K562 (cell line): ENCODE measurements at regions not wholly inside any gene's neighbourhood (a gene's known extent, or its start where the extent isn't known, plus 50 kb on each side); places are given as distances from the start of the nearest gene placed in this dataset.

ENCODE experiments used
- ATAC-seq: fragments of 200-7000 bp; cut with Tn5 transposase; 3 replicates; pipeline ENCODE4 v1.9.1; 2020; ENCODE audit warnings: moderate library complexity
- BruUV-seq: library from RNA; stranded (reverse); fragments of 400-500 nt; replicated peaks from 2 replicates; lab custom pipeline; 2021; lab: Mats Ljungman, UMichigan
- CTCF ChIA-PET: fragments of 300-600 bp; formaldehyde crosslinking; extraction: SDS; loops from one replicate; lab custom pipeline; 2021; ENCODE audit warnings: low intra/inter-chr PET ratio; lab: Yijun Ruan, JAX
- POLR2A ChIA-PET: fragments of 300-600, 350-650 bp; sonication (Branson Sonifier 250); formaldehyde crosslinking; extraction: SDS; loops from one replicate; lab custom pipeline; 2021; ENCODE audit warnings: antibody characterized with exemption, inconsistent platforms; lab: Yijun Ruan, JAX
- DNase-seq, 4 experiments: peaks; one replicate each; pipeline versions ENCODE4 v3.0.0 to v3.0.0-alpha.2; 2011 to 2018; ENCODE audit warnings: low spot score in 3 of 4, mixed read lengths in 3 of 4; ENCODE audit errors: extremely low read depth in 1 of 4
- FAIRE-seq: peaks from 2 replicates; lab custom pipeline; 2011; peaks lifted over from hg19 to GRCh38; lab: Jason Lieb, UNC
- H2AFZ ChIP-seq: 2 replicates; pipeline ENCODE4 v1.6.0; 2011; ENCODE audit warnings: low read depth, low read length, control low read depth, inconsistent platforms
- H3K27ac ChIP-seq: fragments of 200-600 bp; 3 replicates; pipeline ENCODE4 v1.8.0; 2011; ENCODE audit warnings: low read depth, mild to moderate bottlenecking, control low read depth, inconsistent platforms, low read length, moderate library complexity, mixed read lengths; ENCODE audit errors: extremely low read depth
- H3K27me3 ChIP-seq, 2 experiments: fragments of 300-600 bp in 1 of 2; 2 replicates in 1 of 2; 3 replicates in 1 of 2; pipeline versions ENCODE4 v1.6.0 to v1.8.0; 2011; ENCODE audit warnings: inconsistent platforms in 2 of 2, low read length in 2 of 2, mild to moderate bottlenecking in 1 of 2, mixed read lengths in 1 of 2, moderate library complexity in 1 of 2; ENCODE audit not compliant: control insufficient read depth in 2 of 2, insufficient read depth in 2 of 2
- H3K36me3 ChIP-seq: fragments of 300-600 bp; 3 replicates; pipeline ENCODE4 v1.8.0; 2011; ENCODE audit warnings: mild to moderate bottlenecking, low read length, inconsistent platforms; ENCODE audit not compliant: control insufficient read depth, insufficient read depth
- H3K4me1 ChIP-seq, 2 experiments: fragments of 200-600 bp in 1 of 2; replicated peaks in 1 of 2; 2 replicates in 1 of 2; 3 replicates in 1 of 2; pipeline versions ENCODE4 v1.5.1 to v1.8.0; 2011; ENCODE audit warnings: inconsistent platforms in 2 of 2, low read length in 2 of 2, mild to moderate bottlenecking in 1 of 2, mixed read lengths in 1 of 2, moderate library complexity in 1 of 2; ENCODE audit not compliant: control insufficient read depth in 2 of 2, insufficient read depth in 2 of 2
- H3K4me2 ChIP-seq: 2 replicates; pipeline ENCODE4 v1.6.1; 2011; ENCODE audit warnings: low read length, control low read depth, inconsistent platforms, mixed read lengths; ENCODE audit not compliant: insufficient read depth
- H3K4me3 ChIP-seq: fragments of 200-600 bp; sonication (generic), shearing (Covaris generic); 2 replicates; pipeline ENCODE4 v1.5.1; 2016; ENCODE audit warnings: control low read depth, inconsistent platforms
- H3K79me2 ChIP-seq: fragments of 200-600 bp; 3 replicates; pipeline ENCODE4 v1.8.0; 2011; ENCODE audit warnings: low read length, inconsistent platforms; ENCODE audit not compliant: control insufficient read depth, insufficient read depth
- H3K9ac ChIP-seq, 2 experiments: 2 replicates each; pipeline versions ENCODE4 v1.6.0 to v1.6.1; 2011; ENCODE audit warnings: low read depth in 2 of 2, low read length in 2 of 2, control low read depth in 1 of 2, inconsistent platforms in 1 of 2, mild to moderate bottlenecking in 1 of 2, mixed read lengths in 1 of 2; ENCODE audit not compliant: insufficient read depth in 1 of 2
- H3K9me1 ChIP-seq: one replicate; pipeline ENCODE4 v1.6.0; 2011; ENCODE audit warnings: inconsistent platforms, mild to moderate bottlenecking, low read length, moderate library complexity; ENCODE audit not compliant: control insufficient read depth, insufficient read depth
- H3K9me3 ChIP-seq: replicated peaks from 2 replicates; pipeline ENCODE4 v1.5.1; 2011; ENCODE audit warnings: low read depth, low read length, inconsistent platforms; ENCODE audit not compliant: control insufficient read depth, insufficient read depth
- H4K20me1 ChIP-seq: replicated peaks from 2 replicates; pipeline ENCODE4 v1.6.1; 2011; ENCODE audit warnings: low read length, inconsistent platforms, mixed read lengths; ENCODE audit not compliant: control insufficient read depth, insufficient read depth
- ASH1L ChIP-seq: fragments of 450-650 bp; IDR thresholded peaks from 2 replicates; pipeline ENCODE4 v1.6.1; 2018; ENCODE audit warnings: borderline replicate concordance, mild to moderate bottlenecking, low read depth; ENCODE audit not compliant: partially characterized antibody
- CHD1 ChIP-seq: fragments of 200-600 bp; sonication (generic); IDR thresholded peaks from one replicate; pipeline ENCODE4 v1.6.1; 2012; ENCODE audit warnings: mild to moderate bottlenecking, moderate library complexity, low read length, inconsistent platforms
- FOSL1 ChIP-seq: fragments of 200-800 bp; sonication (Bioruptor generic); conservative IDR thresholded peaks from 2 replicates; pipeline ENCODE4 v1.6.1; 2016; ENCODE audit warnings: missing genetic modification characterization, missing compliant biosample characterization
- NUFIP1 ChIP-seq: fragments of 450-650 bp; IDR thresholded peaks from 2 replicates; pipeline ENCODE4 v1.6.1; 2018; ENCODE audit not compliant: partially characterized antibody
- PYGO2 ChIP-seq: fragments of 450-650 bp; IDR thresholded peaks from 2 replicates; pipeline ENCODE4 v1.6.1; 2016; ENCODE audit warnings: mild to moderate bottlenecking, missing genetic modification characterization, moderate library complexity, missing compliant biosample characterization
- RFX7 ChIP-seq: fragments of 250-450 bp; sonication (Bioruptor Pico); IDR thresholded peaks from 2 replicates; pipeline ENCODE4 v1.5.1; 2021; ENCODE audit warnings: mild to moderate bottlenecking
- TAF7 ChIP-seq: fragments of 450-650 bp; IDR thresholded peaks from 2 replicates; pipeline ENCODE4 v1.6.1; 2016; ENCODE audit warnings: missing genetic modification characterization, missing compliant biosample characterization
- ZNF12 ChIP-seq: sonication (generic); formaldehyde crosslinking; IDR thresholded peaks from 2 replicates; pipeline ENCODE4 v1.4.0; 2020; ENCODE audit warnings: mild to moderate bottlenecking, missing genetic modification reagents
- WGBS: fragments of 100-300 bp; shearing (Covaris generic); methylation state at CpG from one replicate; pipeline ENCODE4 v1.1.6; 2016; ENCODE audit warnings: low coverage, mixed read lengths; ENCODE audit not compliant: insufficient coverage; ENCODE audit errors: missing lambda C conversion rate; 5-methylcytosine and 5-hydroxymethylcytosine counted together
- in situ Hi-C: fragments of 300-500 bp; cut with MboI; formaldehyde crosslinking; loops from 4 replicates; pipeline ENCODE4 v1.15.0; 2018; ENCODE audit warnings: inconsistent platforms, mixed read lengths
- intact Hi-C: fragments of 100-400 bp; cut with micrococcal nuclease; formaldehyde crosslinking; loops from 2 replicates; pipeline ENCODE4 v1.14.2; 2022
- TF ChIP-seq, protein P1 (sequence below): sonication (generic); formaldehyde crosslinking; IDR thresholded peaks from 2 replicates; pipeline ENCODE4 v1.5.0; 2020; ENCODE audit warnings: missing genetic modification reagents
- TF ChIP-seq, protein P2 (sequence below): fragments of 250-450 bp; sonication (Bioruptor Pico); IDR thresholded peaks from 2 replicates; pipeline ENCODE4 v1.9.0; 2021; ENCODE audit warnings: mild to moderate bottlenecking
- TF ChIP-seq, protein P3 (sequence below): fragments of 450-650 bp; IDR thresholded peaks from 2 replicates; pipeline ENCODE4 v1.7.0; 2016; ENCODE audit warnings: borderline replicate concordance

DNA sequence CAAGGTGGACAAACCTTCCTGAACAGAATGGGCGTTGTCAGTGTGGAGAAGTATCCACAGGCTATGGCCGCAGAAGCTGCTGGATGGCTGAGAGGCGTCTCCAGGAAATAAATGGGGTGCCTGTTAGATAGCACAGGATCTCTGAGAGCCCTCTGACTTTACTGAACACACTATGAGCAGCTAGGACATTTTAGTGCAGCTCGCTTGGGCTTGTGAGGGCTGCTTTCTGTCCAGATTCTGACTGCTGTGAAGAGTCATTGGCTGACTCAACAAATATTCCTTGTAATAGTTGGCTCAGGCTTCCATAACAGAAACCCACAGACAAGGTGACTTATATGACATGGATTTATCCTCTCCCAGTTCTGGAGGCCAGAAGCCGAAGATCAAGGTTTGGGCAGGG, 100.2 kb upstream of the SNTG2 start:
- Histone ChIP-seq H3K9me3 (no peaks in the 10 kb centered on the region), H3K36me3 (no peaks in the 10 kb centered on the region), H3K9ac (no peak overlapping the region), H3K27ac (no peak overlapping the region), H4K20me1 (no peaks in the 10 kb centered on the region), H2AFZ (no peak overlapping the region), H3K4me1 (no peaks in the 10 kb centered on the region), H3K9me1 (no peaks in the 10 kb centered on the region), H3K4me2 (no peak overlapping the region), H3K79me2 (no peaks in the 10 kb centered on the region), H3K4me3 (no peak overlapping the region), H3K27me3 (peaks cover 6 to 25% of the 10 kb centered on the region in 2 experiments; a peak in 4 of 5 replicates)
- WGBS: 14% methylated on average over 5 of the region's 5 CpGs
- ATAC-seq (no peak), DNase-seq (peak in 1 of 4 experiments; percentile 18), FAIRE-seq (no peak)
- intact Hi-C loops: loop anchor here (5.0 kb wide), 1 partner anchor 292 kb away; no protein-coding TSS in a partner anchor
- in situ Hi-C loops: no loop called here
- TF ChIP-seq, protein P1, sequence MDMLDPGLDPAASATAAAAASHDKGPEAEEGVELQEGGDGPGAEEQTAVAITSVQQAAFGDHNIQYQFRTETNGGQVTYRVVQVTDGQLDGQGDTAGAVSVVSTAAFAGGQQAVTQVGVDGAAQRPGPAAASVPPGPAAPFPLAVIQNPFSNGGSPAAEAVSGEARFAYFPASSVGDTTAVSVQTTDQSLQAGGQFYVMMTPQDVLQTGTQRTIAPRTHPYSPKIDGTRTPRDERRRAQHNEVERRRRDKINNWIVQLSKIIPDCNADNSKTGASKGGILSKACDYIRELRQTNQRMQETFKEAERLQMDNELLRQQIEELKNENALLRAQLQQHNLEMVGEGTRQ (CRISPR knock-in tag): no peak
- TF ChIP-seq PYGO2 (tag): no peak
- POLR2A ChIA-PET: no interaction called here
- BruUV-seq: no TSS peak
- CTCF ChIA-PET: no interaction called here

DNA sequence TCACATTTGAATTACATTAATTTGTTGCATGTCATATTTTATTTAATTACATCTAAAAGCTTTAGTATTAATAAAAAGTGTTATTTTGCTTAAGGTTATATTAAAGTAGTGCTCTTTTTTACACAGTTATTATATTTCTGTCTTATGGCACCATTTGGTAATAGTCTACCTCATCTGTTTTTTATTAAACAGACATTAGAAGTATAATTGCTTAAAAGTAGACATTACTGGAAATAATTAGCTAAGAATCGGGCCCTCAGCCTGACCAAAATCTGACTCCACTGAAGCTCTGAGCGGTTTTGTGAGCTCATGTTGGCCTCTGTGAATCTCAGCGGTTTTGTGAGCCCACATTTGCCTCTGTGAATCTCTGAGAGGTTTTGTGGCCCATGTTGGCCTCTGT, 102.5 kb upstream of the SNTG2 start:
- BruUV-seq: no TSS peak
- CTCF ChIA-PET: no interaction called here
- Histone ChIP-seq H3K4me1 (no peaks in the 10 kb centered on the region), H3K4me3 (no peak overlapping the region), H3K9me1 (no peaks in the 10 kb centered on the region), H3K36me3 (no peaks in the 10 kb centered on the region), H3K27me3 (peaks cover 0 to 25% of the 10 kb centered on the region in 2 experiments; a peak in 4 of 5 replicates), H3K79me2 (no peaks in the 10 kb centered on the region), H2AFZ (no peak overlapping the region), H3K9ac (no peak overlapping the region), H3K27ac (no peak overlapping the region)
- no peak for FAIRE-seq
- 0% methylated on average over 3 of the region's 3 CpGs for WGBS
- in situ Hi-C loops (no loop called here), intact Hi-C loops (no loop called here)
- POLR2A ChIA-PET: no interaction called here
- DNase-seq: no peak
- no peak for TF ChIP-seq ASH1L
- TF ChIP-seq RFX7 (CRISPR knock-in tag): no peak
- TF ChIP-seq TAF7: no peak
- no peak for TF ChIP-seq CHD1
- TF ChIP-seq FOSL1 (tag): no peak
- TF ChIP-seq ZNF12: no peak
- no peak for TF ChIP-seq NUFIP1
- TF ChIP-seq, protein P2, sequence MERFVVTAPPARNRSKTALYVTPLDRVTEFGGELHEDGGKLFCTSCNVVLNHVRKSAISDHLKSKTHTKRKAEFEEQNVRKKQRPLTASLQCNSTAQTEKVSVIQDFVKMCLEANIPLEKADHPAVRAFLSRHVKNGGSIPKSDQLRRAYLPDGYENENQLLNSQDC (CRISPR knock-in tag): no peak
- TF ChIP-seq, protein P3, sequence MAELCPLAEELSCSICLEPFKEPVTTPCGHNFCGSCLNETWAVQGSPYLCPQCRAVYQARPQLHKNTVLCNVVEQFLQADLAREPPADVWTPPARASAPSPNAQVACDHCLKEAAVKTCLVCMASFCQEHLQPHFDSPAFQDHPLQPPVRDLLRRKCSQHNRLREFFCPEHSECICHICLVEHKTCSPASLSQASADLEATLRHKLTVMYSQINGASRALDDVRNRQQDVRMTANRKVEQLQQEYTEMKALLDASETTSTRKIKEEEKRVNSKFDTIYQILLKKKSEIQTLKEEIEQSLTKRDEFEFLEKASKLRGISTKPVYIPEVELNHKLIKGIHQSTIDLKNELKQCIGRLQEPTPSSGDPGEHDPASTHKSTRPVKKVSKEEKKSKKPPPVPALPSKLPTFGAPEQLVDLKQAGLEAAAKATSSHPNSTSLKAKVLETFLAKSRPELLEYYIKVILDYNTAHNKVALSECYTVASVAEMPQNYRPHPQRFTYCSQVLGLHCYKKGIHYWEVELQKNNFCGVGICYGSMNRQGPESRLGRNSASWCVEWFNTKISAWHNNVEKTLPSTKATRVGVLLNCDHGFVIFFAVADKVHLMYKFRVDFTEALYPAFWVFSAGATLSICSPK: no peak
- TF ChIP-seq, all 486 proteins: peak for 0
- ATAC-seq: no peak
- H4K20me1 ChIP-seq: no peaks in the 10 kb centered on the region
- no peaks in the 10 kb centered on the region for H3K9me3 ChIP-seq
- H3K4me2 ChIP-seq: no peak overlapping the region
